Fibroblast of villous mesenchyme (primary cell): ENCODE measurements at regions not wholly inside any gene's neighbourhood (a gene's known extent, or its start where the extent isn't known, plus 50 kb on each side); places are given as distances from the start of the nearest gene placed in this dataset.

Experiments used
- DNase-seq: peaks from one replicate; pipeline ENCODE4 v3.0.0-alpha.2; 2010; ENCODE audit warnings: low read depth
- H3K4me3 ChIP-seq: 2 replicates; pipeline ENCODE4 v1.5.1; 2011; ENCODE audit warnings: low read depth, mild to moderate bottlenecking, low read length
- CTCF ChIP-seq: IDR thresholded peaks from 2 replicates; pipeline ENCODE4 v1.5.1; 2012; ENCODE audit warnings: low read depth, mild to moderate bottlenecking, low read length; ENCODE audit not compliant: insufficient read depth

- DNase-seq: no peak
- no peak for TF ChIP-seq CTCF
- H3K4me3 ChIP-seq: no peak overlapping the region
These were observed 371.1 kb downstream of the DHX35 start for GRCh38 chr20:39333211-39333610.

GRCh38 chr20:39328347-39328746, 366.2 kb downstream of the DHX35 start:
- no peak for DNase-seq
- no peak overlapping the region for H3K4me3 ChIP-seq

GRCh38 chr20:39326050-39326449, 363.9 kb downstream of the DHX35 start:
- TF ChIP-seq CTCF: no peak
- DNase-seq: no peak
- no peak overlapping the region for H3K4me3 ChIP-seq

More at GRCh38 chr20:39328347-39328746, 366.2 kb downstream of the DHX35 start:
- no peak for TF ChIP-seq CTCF

GRCh38 chr20:39318911-39319310, 356.8 kb downstream of the DHX35 start:
- no peak overlapping the region for H3K4me3 ChIP-seq
- TF ChIP-seq CTCF: no peak
- DNase-seq: no peak

- H3K4me3 ChIP-seq: no peak overlapping the region
- no peak for DNase-seq
- TF ChIP-seq CTCF: no peak
These were observed 350.5 kb downstream of the DHX35 start for GRCh38 chr20:39312676-39313075.

GRCh38 chr20:39311851-39312506, 349.8 kb downstream of the DHX35 start:
- H3K4me3 ChIP-seq: no peak overlapping the region
- TF ChIP-seq CTCF: no peak
- DNase-seq: no peak

GRCh38 chr20:39310363-39310995, 348.3 kb downstream of the DHX35 start:
- no peak overlapping the region for H3K4me3 ChIP-seq
- DNase-seq: no peak
- TF ChIP-seq CTCF: no peak
